D721Med (cell line): ENCODE measurements at regions not wholly inside any gene's neighbourhood (a gene's known extent, or its start where the extent isn't known, plus 50 kb on each side); places are given as distances from the start of the nearest gene placed in this dataset.
"Not testable (repeated sequence)": the region's sequence is repeated elsewhere in the genome, so short reads cannot be mapped to it uniquely, and the experiment has no call there.

ENCODE experiments used
- DNase-seq: peaks from one replicate; pipeline ENCODE4 v3.0.0; 2011; ENCODE audit warnings: low spot score; ENCODE audit not compliant: insufficient read length
- FAIRE-seq: peaks from 2 replicates; lab custom pipeline; 2011; peaks lifted over from hg19 to GRCh38; lab: Jason Lieb, UNC
- TF ChIP-seq, protein P1 (sequence below): IDR thresholded peaks from 2 replicates; pipeline ENCODE4 v1.5.1; 2012; ENCODE audit warnings: mild to moderate bottlenecking, control low read depth; ENCODE audit not compliant: insufficient read depth; ENCODE audit errors: missing control alignments

GRCh38 chr10:71009126-71009525 is 120.8 kb upstream of the PCBD1 start:
- TF ChIP-seq, protein P1, sequence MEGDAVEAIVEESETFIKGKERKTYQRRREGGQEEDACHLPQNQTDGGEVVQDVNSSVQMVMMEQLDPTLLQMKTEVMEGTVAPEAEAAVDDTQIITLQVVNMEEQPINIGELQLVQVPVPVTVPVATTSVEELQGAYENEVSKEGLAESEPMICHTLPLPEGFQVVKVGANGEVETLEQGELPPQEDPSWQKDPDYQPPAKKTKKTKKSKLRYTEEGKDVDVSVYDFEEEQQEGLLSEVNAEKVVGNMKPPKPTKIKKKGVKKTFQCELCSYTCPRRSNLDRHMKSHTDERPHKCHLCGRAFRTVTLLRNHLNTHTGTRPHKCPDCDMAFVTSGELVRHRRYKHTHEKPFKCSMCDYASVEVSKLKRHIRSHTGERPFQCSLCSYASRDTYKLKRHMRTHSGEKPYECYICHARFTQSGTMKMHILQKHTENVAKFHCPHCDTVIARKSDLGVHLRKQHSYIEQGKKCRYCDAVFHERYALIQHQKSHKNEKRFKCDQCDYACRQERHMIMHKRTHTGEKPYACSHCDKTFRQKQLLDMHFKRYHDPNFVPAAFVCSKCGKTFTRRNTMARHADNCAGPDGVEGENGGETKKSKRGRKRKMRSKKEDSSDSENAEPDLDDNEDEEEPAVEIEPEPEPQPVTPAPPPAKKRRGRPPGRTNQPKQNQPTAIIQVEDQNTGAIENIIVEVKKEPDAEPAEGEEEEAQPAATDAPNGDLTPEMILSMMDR, result no peak
- FAIRE-seq (no peak), DNase-seq (no peak)

DNA sequence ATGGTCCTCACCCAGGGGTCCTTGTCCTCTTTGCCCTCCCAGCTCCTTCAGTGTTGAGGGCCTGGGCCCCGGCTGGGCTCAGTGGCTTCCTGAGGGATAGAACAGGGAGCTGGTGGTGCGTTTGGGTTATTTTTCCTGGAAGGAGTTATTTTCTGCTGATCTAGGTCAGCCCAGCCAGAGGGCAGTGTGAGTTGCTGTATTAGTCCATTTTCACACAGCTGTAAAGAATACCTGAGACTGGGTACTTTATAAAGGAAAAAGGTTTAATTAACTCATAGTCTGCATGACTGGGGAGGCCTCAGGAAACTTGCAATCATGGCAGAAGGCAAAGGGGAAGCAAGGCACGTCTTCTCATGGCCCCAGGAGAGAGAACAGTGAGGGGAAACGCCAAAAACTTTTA is 122.4 kb upstream of the PCBD1 start:
- no peak for FAIRE-seq
- TF ChIP-seq, protein P1, result no peak
- no peak for DNase-seq

DNA sequence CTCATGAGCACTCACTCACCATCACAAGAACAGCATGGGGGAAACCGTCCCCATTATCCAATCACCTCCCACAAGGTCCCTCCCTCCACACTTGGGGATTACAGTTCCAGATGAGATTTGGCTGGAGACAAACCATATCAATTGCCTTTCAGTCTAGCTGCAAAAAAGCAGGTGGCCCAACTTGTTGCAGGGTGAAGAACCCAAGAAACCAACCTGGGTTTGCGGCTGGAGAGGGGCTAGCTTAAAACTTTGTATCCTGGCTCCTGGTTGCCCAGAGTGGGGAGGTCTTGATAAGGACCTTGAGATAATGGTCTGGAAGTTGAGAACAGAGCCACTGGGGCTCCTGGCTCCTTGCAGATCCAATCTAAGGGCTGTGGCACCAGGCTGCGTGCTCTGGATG is 122.8 kb upstream of the PCBD1 start:
- TF ChIP-seq, protein P1, result no peak
- DNase-seq (no peak), FAIRE-seq (no peak)

GRCh38 chr10:71014021-71014805 is 125.8 kb upstream of the PCBD1 start:
- DNase-seq, result no peak
- TF ChIP-seq, protein P1, result no peak
- FAIRE-seq, result no peak

DNA sequence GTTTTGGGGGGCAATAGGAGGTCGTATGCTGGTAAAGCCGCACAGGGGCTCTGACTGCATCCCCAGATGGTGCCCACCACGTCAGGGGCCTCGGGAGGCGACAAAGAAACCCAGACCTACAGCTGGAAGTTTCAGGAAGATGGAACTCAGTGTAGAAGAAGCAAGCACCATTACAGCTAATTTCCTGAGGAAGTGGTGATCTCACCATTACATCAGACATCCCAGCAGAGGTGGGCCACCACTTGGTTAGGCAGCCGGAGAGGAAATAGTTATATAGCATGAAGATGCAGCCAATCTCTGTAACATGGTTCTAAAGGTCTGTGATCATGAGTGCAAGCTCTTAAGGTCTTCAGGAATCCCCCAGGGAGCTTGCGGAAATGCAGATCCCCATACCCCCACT is 127.3 kb upstream of the PCBD1 start:
- FAIRE-seq (no peak), DNase-seq (no peak)
- TF ChIP-seq, protein P1, result no peak

DNA sequence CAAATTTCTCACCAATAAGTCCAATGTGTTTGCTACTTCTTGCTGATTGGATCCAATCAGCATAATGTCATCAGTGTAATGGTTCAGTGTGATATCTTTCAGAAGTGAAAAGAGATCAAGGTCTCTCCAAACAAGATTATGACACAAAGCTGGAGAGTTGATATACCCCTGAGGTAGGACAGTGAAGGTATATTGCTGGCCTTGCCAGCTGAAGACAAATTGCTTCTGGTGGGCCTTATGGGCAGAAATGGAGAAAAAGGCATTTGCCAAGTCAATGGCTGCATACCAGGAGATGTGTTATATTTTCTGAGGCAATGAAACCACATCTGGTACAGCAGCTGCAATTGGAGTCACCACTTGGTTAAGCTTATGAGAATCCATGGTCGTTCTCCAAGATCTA is 131.7 kb upstream of the PCBD1 start:
- not testable (repeated sequence) for DNase-seq

DNA sequence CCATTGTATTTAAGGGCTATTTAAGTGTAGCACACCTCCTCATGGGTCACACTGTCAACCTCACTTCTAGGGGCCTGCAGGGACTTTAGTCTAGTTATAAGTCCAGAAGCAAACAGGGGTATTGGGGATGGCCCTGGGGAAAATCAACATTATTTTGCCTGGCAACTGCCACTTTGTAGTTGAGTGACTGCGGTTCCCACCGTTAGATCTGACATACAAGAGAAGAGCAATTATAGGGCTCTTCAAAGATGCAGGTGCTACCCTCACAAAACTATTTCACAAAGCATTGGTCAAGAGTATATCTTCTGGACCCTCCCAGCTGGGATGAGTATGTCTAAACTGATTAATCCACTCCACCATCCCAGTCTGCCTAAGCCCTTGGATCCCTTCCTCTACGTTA is 133.0 kb upstream of the PCBD1 start:
- TF ChIP-seq, protein P1, result no peak
- no peak for DNase-seq
- FAIRE-seq, result no peak

More for the DNA sequence above, 131.7 kb upstream of the PCBD1 start:
- FAIRE-seq, result not testable (repeated sequence)
